GM21515 (cell line): ENCODE measurements at regions not wholly inside any gene's neighbourhood (a gene's known extent, or its start where the extent isn't known, plus 50 kb on each side); places are given as distances from the start of the nearest gene placed in this dataset.

Source experiments
- ATAC-seq: cut with Tn5 transposase; IDR thresholded peaks from one replicate; pipeline ENCODE4 v1.9.1; 2021; ENCODE audit not compliant: unreplicated experiment

- no peak for ATAC-seq
These were observed 61.2 kb downstream of the KLF6 start for GRCh38 chr10:3723766-3724165.

GRCh38 chr10:3720228-3721019 lies 64.6 kb downstream of the KLF6 start:
- no peak for ATAC-seq

- no peak for ATAC-seq
These were observed 65.8 kb downstream of the KLF6 start for GRCh38 chr10:3719024-3719843.

GRCh38 chr10:3716093-3716492 lies 68.9 kb downstream of the KLF6 start:
- no peak for ATAC-seq

- ATAC-seq: no peak
These were observed 70.0 kb downstream of the KLF6 start for GRCh38 chr10:3714967-3715366.

- no peak for ATAC-seq
These were observed 70.5 kb downstream of the KLF6 start for GRCh38 chr10:3714531-3714930.

GRCh38 chr10:3712707-3713106 lies 72.3 kb downstream of the KLF6 start:
- ATAC-seq: no peak

GRCh38 chr10:3711918-3712317 lies 73.1 kb downstream of the KLF6 start:
- ATAC-seq: no peak

GRCh38 chr10:3710764-3711163 lies 74.2 kb downstream of the KLF6 start:
- no peak for ATAC-seq

- no peak for ATAC-seq
These were observed 75.5 kb downstream of the KLF6 start for GRCh38 chr10:3709456-3710060.

- ATAC-seq: no peak
These were observed 76.2 kb downstream of the KLF6 start for GRCh38 chr10:3708852-3709251.

GRCh38 chr10:3704565-3705325 lies 80.3 kb downstream of the KLF6 start:
- ATAC-seq: no peak

- ATAC-seq: no peak
These were observed 82.4 kb downstream of the KLF6 start for GRCh38 chr10:3702569-3702968.

- no peak for ATAC-seq
These were observed 82.9 kb downstream of the KLF6 start for GRCh38 chr10:3702056-3702546.

- no peak for ATAC-seq
These were observed 83.5 kb downstream of the KLF6 start for GRCh38 chr10:3701491-3701890.

GRCh38 chr10:3700531-3701076 lies 84.4 kb downstream of the KLF6 start:
- ATAC-seq: no peak

- ATAC-seq: no peak
These were observed 85.1 kb downstream of the KLF6 start for GRCh38 chr10:3699916-3700315.

- no peak for ATAC-seq
These were observed 86.7 kb downstream of the KLF6 start for GRCh38 chr10:3698312-3698711.

- ATAC-seq: no peak
These were observed 91.3 kb downstream of the KLF6 start for GRCh38 chr10:3693698-3694080.

GRCh38 chr10:3693022-3693697 lies 91.8 kb downstream of the KLF6 start:
- ATAC-seq: no peak
